ENCODE measurements at regions not wholly inside any gene's neighbourhood (a gene's known extent, or its start where the extent isn't known, plus 50 kb on each side); places are given as distances from the start of the nearest gene placed in this dataset.

- TF ChIP-seq CTCF (IDR thresholded peaks at IDR 0.05) (no peak), POLR2A (IDR thresholded peaks at IDR 0.05) (no peak), EP300 (IDR thresholded peaks at IDR 0.05) (no peak)
Observed at GRCh38 chr10:55215699-55216098, 414.7 kb upstream of the PCDH15 start.

Measured in tibial nerve (tissue), 4 donors.